ENCODE measurements at regions not wholly inside any gene's neighbourhood (a gene's known extent, or its start where the extent isn't known, plus 50 kb on each side); places are given as distances from the start of the nearest gene placed in this dataset.

GRCh38 chr18:71707985-71708500 is 836.1 kb downstream of the CBLN2 start:
- no peak for DNase-seq

GRCh38 chr18:71707400-71707799 is 836.7 kb downstream of the CBLN2 start:
- no peak for DNase-seq

- no peak for DNase-seq
Measured at GRCh38 chr18:71689416-71690160, 854.6 kb downstream of the CBLN2 start.

DNA sequence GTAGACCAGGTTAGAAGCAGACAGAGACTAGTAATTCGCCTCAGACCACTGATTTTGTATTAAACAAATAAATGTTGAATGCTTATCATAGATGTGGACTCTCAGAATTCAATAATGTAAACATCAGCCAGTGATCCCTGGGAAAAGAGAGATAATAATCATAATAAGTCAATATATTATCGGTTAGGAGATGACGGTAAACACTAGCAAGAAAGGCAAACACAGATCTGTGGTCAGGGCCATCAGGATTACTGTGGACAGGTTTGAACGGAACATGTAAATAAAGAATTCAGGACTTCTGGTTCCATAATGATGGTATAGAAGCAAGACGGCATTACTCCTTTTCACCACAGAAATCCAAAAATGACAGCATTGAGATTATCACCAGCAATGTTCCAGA is 861.6 kb downstream of the CBLN2 start:
- DNase-seq: peak in 1 of 3 experiments; percentile 52

- no peak for DNase-seq
Measured at GRCh38 chr18:71678144-71678543, 866.0 kb downstream of the CBLN2 start.

DNA sequence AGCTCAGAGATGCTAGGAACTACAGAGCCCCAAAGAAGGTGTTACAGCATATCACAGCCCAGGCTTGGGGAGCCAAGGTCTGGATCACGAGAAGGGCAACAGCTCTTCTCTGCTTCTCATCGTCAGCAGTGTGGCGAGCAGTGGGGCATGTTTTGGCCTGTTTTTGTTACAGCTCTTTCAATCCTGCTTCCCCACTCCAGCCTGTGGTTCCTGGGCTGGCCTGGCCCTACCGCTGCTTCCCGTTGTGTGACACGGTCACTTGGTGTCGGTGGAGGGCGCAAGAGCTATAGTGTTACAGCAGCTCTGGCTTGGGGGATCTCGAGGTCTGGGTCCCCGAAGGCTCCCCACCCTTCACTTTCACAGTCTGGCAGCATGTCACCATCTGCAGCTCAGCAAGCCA is 870.2 kb downstream of the CBLN2 start:
- no peak for DNase-seq

- no peak for DNase-seq
Measured at GRCh38 chr18:71673498-71673897, 870.6 kb downstream of the CBLN2 start.

- no peak for DNase-seq
Measured at GRCh38 chr18:71666481-71666880, 877.7 kb downstream of the CBLN2 start.

- no peak for DNase-seq
Measured at GRCh38 chr18:71665131-71665530, 879.0 kb downstream of the CBLN2 start.

- DNase-seq: no peak
Measured at GRCh38 chr18:71643822-71644221, 900.3 kb downstream of the CBLN2 start.

GRCh38 chr18:71630696-71631095 is 913.4 kb downstream of the CBLN2 start:
- DNase-seq: no peak

GRCh38 chr18:71625556-71626090 is 918.5 kb downstream of the CBLN2 start:
- DNase-seq: peak in 1 of 3 experiments; percentile 25

DNA sequence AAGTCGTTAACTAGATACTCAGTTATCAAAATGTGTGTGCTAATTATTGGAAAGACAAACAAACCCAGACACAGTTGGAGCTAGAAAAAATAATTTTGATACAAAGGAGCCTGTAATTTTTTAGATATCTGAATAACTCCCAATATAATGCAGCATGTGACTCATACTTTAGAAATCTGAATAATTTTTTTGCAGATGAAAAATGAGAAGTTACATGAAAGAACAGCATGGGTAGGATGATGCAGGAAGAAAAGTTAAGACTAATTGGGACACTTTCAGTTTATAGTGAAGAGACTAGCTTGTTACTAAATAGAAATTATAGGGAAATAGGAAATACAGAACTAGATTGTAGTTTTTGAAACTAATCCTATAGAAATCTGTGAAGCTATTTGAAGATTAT is 945.8 kb downstream of the CBLN2 start:
- DNase-seq: no peak

DNA sequence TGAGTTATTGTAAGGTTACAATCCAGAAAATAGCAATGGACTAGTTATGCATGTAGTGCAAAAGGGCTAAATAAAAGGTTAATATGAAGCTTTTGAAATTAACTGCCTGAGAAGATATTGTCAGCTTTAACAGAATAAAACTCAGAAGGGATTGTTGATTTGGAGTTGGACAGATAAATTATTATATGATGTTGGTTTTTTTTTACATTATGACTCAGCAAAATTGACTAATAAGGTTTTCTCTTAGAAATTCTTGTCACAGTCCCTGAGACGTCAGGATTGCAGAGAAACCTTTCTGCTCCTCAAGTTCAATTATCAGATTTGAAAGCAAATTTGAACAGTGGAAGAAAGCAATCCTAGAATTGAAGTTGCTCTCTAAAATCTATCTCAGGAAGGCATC is 946.9 kb downstream of the CBLN2 start:
- no peak for DNase-seq

DNA sequence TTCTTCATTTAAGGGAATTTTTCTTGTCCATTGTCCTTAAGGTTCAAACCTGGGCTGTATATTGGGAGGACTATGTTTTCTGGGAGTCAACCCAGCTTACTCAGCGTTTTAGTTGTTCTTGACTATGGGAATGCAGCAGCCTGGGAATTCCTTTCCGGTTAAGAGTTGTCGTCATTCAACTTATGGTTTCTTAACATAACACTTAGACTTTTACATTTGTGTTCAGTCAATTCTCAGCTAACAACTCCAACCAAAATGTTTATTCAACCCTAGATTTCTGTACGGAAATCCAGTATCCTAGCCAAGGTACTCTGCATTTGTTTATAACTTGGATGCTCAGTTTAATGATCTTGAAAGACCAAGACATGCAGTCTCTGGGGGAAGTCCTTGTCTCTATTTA is 960.9 kb downstream of the CBLN2 start:
- no peak for DNase-seq

GRCh38 chr18:71554686-71555085 is 989.5 kb downstream of the CBLN2 start:
- DNase-seq: no peak

- DNase-seq: no peak
Measured at GRCh38 chr18:71541643-71542042, 1002.5 kb downstream of the CBLN2 start.

- no peak for DNase-seq
Measured at GRCh38 chr18:71529703-71530303, 1014.3 kb downstream of the CBLN2 start.

DNA sequence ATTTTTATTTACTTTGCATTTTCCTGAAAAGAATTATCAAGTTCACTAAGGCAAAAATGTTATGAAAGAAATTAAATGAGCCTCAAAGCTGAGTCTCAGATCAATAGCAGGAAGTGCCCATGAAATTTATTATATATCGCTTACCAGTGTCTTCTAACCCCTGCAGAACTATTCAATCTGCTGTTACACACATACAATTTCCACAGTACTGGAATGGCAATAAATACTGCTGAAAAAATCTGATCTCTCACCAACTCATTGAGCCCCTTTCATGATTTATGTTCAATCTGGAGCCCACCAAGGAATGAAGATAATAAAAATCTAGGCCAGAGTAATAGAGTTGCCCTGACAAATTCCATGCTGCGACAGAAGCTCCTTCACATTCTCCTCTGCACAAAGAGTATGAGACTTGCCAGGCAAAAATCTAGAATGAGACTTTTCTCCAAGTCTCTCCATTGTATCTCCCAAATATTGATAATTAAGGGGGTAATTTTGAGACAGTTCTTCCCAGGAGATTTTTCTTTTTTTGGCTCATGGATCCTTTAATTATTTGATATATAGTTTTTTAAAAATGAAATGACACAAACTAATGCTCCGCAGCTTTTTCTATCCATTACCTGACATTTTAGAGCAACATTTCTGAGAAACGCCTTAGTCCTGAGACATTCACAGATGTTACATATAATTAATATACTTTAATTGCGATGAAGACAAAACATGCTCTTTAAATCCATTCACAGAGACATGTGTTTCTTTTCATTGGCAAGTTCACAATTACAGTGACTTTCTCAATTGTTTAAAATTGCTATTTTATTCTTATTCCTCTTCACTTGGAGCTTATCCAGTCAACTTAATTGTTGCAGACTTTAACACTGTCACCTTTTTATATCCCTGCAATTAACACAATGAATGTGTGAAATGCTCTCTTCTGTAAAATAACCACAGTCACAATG is 1020.4 kb downstream of the CBLN2 start:
- DNase-seq: no peak

DNA sequence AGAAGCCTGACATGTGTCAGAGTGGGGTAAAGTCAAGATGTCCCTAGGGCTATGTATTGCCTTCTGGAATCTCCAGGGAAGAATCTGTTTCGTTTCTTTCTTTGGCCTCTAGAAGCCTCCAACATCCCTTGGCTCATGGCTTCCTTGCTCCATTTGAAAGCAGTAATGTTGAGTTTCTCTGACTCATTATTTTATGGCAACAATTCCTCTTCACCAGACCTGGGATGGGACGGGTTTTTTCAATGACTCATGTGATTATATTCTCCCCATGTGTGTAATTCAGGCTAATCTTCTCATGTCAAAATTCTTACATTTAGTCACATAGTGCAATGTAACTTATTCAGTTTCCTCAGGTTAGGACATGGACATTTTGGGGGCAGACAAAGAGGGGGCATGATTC is 1038.6 kb downstream of the CBLN2 start:
- DNase-seq: no peak

DNA sequence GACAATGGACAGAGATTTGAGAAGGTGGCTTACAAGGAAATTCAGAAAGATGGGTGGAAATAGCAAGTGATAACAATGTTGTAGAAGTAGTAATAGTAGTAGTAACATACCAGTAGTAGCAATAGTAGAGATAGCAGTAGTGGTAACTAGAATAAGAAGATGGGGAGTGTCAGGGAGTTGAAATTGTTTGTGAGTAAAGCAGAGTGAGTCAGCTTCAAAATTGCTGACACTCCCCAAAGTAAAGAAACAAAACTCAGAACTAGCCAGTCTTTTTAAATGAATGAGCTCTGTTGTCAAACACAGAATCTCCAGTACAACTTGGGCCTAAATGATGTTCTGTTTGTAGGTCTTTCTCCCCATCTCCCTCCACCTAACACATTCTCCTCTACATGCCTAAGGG is 1040.9 kb downstream of the CBLN2 start:
- DNase-seq: no peak

- no peak for DNase-seq
Measured at GRCh38 chr18:71485611-71486010, 1058.5 kb downstream of the CBLN2 start.
